GM12865 (cell line): ENCODE measurements at regions not wholly inside any gene's neighbourhood (a gene's known extent, or its start where the extent isn't known, plus 50 kb on each side); places are given as distances from the start of the nearest gene placed in this dataset.

Experiments
- DNase-seq: peaks from one replicate; pipeline ENCODE4 v3.0.0; 2010; ENCODE audit warnings: low read depth
- H3K4me3 ChIP-seq: 2 replicates; pipeline ENCODE4 v1.5.1; 2011; ENCODE audit warnings: mild to moderate bottlenecking, low read depth, low read length, control low read depth
- TF ChIP-seq, protein P1 (sequence below): IDR thresholded peaks from 2 replicates; pipeline ENCODE4 v1.5.1; 2011; ENCODE audit warnings: low read length, control low read depth, low read depth, inconsistent platforms; ENCODE audit not compliant: insufficient read depth; ENCODE audit errors: missing control alignments

DNA sequence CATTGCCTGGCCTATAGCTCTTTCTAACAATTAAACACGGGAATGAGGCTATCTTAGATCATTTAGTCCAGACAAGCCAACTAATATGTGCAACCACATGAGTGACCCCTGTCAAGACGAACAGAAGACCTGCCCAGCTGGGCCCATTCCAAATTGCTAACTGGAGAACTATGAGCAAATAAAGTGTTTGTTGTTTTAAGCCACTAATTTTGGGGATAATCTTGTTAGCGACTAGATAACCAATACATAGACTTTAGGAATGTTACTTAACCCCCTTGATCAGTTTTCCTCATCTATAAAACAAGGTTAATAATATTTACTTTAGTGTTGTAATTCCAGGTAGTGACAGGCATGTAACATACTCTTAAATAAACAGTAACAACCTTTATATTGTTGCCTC is 848.3 kb downstream of the METTL15 start:
- TF ChIP-seq, protein P1, sequence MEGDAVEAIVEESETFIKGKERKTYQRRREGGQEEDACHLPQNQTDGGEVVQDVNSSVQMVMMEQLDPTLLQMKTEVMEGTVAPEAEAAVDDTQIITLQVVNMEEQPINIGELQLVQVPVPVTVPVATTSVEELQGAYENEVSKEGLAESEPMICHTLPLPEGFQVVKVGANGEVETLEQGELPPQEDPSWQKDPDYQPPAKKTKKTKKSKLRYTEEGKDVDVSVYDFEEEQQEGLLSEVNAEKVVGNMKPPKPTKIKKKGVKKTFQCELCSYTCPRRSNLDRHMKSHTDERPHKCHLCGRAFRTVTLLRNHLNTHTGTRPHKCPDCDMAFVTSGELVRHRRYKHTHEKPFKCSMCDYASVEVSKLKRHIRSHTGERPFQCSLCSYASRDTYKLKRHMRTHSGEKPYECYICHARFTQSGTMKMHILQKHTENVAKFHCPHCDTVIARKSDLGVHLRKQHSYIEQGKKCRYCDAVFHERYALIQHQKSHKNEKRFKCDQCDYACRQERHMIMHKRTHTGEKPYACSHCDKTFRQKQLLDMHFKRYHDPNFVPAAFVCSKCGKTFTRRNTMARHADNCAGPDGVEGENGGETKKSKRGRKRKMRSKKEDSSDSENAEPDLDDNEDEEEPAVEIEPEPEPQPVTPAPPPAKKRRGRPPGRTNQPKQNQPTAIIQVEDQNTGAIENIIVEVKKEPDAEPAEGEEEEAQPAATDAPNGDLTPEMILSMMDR = no peak
- no peak overlapping the region for H3K4me3 ChIP-seq
- no peak for DNase-seq

DNA sequence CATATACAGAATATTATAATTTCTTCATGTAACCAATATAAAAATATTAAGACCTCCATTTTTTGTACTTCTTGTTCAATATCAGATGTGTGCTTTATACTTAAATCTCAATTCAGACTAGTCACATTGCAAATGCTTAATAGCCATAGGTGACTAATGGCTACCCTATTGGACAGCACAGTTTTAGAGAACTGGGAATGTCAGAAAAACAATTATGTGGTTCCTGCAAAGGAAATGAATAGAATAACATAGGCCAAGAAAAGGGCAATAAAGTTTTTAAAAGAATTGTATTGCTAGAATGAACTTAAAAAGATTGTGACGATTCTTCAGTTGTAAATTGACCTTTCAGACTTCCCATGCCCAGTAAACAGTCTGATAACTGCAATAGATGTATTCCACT is 843.0 kb downstream of the METTL15 start:
- H3K4me3 ChIP-seq = no peak overlapping the region
- no peak for DNase-seq
- TF ChIP-seq, protein P1 = no peak

DNA sequence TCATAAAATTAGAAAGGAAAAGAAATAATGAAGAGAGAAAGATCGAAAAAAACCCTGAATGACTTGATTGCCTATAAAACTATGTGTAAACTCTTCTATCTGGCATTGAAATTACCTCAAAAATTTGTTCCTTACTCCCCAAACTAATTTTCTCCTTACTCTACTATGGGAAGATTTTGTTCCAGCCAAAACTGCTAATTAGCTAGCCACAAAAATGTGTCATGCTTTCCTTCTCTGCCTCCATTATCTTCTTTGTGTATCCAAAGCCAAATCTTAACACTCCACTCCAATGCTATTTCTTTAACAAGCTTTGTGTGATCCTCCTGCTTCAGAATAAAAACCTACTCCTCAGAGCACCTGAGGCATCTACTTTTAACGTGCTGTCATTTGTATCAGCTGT is 831.2 kb downstream of the METTL15 start:
- DNase-seq = no peak
- no peak overlapping the region for H3K4me3 ChIP-seq
- TF ChIP-seq, protein P1 = no peak

- TF ChIP-seq, protein P1 = no peak
- no peak for DNase-seq
- H3K4me3 ChIP-seq = no peak overlapping the region
Measured at GRCh38 chr11:28938091-28938490, 829.9 kb downstream of the METTL15 start.

GRCh38 chr11:28932940-28933339 is 824.8 kb downstream of the METTL15 start:
- no peak overlapping the region for H3K4me3 ChIP-seq
- DNase-seq = no peak
- TF ChIP-seq, protein P1 = no peak

DNA sequence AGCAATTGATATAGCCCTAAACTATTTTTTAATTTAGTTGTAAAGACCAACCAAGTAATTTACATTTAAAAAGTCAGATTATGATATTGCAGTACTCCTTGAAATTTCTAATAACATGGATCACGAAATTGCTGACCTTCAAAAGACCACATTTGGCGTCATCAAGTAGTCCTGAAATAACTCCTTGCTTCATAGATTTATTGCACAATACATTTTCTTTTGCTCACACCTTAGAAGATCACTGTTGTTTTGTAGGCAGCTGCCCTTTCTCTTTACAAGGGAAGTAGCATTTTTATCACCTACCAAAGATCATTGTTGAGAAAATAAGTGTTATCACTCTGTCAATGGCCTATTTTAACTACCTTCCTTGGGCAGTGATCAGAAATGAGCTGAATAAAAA is 815.8 kb downstream of the METTL15 start:
- H3K4me3 ChIP-seq = no peak overlapping the region
- TF ChIP-seq, protein P1 = no peak
- no peak for DNase-seq

DNA sequence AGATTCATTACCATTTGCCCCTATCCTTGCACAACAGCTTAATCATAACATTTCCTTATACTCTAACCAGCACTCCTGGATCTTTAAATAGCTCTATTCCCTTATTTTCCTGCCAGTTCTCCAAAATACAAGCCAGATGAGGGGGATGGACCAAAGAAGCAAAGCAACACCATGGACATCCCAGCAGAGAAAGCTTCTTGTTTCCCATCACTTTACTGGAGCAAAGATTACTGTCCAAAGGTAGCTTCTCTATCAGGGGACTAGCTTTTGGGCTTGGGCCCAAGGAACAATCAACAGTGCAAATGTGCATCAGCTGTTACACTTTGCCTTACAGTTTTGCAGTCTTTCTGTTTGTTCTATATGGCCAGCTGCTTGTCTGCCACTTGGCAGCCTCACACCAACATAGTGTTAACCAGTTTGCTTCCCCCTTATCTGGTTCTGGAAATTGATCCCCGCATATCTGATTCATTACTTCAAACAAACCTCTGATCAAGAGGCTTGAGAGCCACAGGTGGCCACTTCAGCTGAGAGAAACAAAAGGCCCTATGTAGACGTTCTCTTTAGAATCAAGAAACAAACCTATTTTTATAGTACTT is 814.3 kb downstream of the METTL15 start:
- TF ChIP-seq, protein P1 = no peak
- no peak for DNase-seq
- H3K4me3 ChIP-seq = no peak overlapping the region
